ENCODE measurements at regions not wholly inside any gene's neighbourhood (a gene's known extent, or its start where the extent isn't known, plus 50 kb on each side); places are given as distances from the start of the nearest gene placed in this dataset.

DNA sequence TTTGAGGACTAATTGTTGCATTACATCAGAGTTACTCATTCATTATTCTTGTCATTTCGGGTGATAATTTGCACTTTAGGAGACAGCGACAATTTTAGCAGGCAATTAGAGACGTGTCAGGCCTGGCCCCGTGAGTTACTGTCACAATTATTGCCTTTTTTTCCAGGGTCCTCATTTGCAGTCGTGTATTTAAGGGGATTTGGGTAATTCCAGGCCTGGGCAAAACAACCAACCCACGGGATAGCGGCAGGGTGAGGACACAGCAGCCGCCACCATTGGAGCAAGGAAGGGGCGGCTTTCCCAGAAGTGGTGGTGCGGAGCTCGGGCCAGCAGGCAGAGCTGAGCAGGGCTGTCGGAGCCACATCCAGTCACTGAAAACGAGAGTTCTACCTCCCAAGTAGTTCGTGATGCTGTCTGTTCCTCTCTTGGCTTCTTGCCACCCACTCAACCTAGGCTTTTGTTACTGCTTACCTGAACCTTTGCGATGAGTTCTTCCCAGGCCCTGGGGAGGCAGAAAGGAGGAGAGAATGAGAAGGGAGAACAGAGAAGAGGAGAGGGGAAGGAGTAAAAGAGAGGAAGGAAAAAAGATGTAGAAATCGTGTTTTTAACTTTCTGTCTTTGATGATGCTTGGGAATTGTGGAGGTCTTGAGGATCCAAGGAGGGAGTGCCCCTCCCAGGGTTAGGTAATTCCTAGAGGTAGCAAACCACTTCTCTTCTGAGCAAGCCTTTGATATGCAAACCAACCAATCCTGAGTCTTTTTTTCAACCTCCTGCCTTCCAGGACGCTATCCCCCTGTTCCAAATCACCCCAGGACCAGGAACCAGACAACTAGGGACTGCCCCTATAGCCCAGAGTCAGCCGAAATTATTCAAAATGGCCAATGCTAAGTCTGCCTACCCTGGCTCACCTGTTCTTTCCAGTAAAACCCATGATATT lies 236.1 kb downstream of the MIAT start:
- DNase-seq (ENCODE audit: low read depth in 2 of 2) = no peak

DNA sequence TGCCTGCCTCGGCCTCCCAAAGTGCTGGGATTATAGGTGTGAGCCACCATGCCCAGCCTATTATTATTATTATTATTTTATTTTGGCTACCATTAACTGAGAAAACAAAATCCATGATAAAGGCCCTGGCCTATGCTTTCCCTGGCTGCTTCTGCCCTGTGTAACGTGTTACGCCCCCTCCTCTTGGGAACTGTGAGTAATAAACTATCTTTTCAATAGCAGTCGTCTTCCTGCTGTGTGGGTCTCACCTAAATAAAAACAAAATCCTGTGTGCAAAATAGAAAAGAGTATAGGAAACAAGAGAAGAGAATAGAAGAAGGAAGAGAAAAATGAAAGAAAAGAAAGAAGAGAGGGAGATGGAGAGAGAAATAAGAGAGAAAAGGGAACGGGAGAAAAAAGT lies 237.0 kb downstream of the MIAT start:
- no peak for DNase-seq (ENCODE audit: low read depth in 2 of 2)

DNA sequence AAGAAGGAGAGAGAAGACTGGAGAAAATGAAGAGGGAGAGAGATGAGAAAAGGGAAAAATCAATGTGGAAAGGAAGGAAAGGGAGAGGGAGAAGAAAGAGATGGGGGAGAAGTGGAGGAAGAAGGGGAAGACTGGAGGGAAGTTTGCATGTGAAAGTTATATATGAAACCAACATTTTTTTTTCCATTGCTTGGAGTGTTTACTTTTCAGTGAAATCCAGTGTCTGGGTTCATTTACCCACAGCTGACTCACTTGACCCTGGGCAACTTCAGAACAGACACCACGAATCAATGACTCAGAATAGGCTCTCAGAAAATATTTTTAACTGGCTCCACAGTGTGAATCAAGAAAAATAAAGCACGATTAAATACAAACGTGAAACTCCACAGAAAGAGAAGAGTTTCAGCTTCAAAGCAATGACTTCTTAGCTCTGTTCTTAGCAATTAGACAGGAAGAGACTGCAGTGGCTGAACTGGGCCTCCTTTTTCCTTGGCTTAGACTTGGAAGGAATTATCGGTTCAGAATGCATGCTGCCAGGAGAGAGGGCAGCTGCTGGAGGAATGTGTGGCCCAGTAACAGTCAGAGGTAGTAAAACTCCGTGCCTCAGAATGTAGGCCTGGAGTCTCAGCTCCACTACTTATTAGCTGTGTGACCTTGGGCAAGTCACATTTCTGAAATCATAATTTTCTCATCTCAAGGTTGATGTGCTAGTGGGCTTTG lies 237.5 kb downstream of the MIAT start:
- DNase-seq (ENCODE audit: low read depth in 2 of 2) = no peak

DNA sequence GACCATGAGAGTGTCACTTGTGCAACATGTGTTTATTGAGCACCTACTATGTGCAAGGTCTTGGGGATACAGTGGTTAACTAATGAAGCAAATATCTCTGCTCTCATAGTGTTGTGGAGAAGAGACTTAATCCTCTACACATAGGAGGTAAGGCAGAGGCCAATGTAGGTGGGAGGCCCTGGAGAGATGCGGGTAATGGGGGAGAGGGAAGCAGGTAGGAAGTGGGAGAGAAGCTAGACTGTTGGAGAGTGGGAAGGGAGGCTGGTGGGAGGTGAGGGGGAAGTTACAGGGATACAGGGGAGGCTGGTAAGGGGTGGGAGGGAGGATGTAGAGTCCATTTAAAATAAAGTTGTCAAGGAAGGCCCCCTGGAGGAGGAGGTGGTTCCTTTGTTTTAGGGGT lies 240.0 kb downstream of the MIAT start:
- DNase-seq (ENCODE audit: low read depth in 2 of 2) = no peak

DNA sequence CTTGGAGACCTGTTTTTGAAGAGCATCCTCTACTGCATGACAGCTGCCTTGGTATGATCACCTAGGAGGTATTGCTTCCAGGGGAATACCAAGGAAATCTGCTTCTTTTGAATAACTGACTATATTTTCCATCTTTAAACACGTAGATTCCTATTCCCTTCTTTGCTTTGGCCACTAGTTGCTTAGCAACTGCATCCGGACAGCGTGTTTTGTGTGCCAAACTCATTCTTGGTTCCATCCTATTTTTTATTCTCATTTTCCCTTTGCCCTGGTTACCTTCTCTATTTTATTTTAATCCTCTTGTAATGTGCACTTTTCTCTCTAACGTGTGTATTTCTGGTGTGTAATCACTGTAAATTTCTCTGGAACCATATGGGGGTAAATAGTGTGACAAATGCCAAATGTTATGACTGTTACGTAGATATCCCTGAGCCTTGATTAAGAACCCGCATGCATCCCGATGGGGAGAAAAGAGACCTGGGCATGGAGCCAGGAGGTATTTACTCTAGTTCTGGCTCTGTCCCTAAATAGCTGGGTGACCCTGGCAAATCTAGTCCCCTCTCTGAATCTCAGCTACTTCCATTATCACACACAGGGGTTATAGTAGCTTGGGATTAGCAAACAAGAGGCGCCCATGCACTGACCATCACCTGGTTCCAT lies 241.7 kb downstream of the MIAT start:
- DNase-seq (ENCODE audit: low read depth in 2 of 2) = no peak

DNA sequence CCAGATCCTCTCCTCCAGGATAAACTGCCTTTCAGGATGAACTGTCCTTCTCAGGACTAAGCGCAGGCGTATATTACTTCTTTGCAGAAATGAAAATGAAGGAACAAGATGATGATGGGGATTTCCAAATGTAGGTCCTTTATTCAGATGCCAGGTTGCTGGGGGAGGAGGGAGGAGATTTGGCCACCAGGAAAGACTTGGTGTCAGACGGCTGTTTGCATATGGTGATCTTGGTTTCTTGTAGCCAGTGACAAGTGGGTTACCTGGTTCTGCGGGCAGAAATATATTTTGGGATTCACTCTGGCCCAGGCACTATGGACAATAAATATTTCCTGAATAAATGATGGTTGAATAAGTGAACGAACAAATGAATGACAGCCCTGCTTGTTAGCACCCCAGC lies 243.4 kb downstream of the MIAT start:
- DNase-seq (ENCODE audit: low read depth in 2 of 2) = no peak

DNA sequence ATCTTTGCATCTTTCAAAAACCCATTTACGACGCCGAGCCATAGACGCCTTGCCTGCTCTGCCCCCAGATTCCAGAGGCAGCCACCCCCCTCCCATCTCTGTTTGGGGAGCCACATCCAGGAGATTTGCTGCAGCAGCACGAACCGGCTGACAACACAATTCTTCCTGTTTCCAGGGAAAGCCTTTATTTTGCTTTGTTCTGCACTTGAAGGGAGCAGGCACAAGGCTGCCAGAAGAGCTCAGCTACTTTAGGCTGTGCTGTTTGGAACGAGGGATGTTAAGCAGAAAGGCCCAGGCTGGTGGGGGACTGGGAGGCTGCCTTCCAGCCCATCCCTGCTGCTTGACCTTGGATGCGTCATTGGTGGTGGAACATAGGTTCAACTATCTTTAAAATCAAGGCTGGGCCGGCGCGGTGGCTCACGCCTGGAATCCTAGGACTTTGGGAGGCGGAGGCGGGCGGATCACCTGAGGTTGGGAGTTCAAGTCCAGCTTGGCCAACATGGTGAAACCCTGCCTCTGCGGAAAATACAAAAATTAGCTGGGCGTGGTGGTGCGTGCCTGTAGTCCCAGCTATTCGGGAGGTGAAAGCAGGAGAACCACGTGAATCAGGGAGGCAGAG lies 243.9 kb downstream of the MIAT start:
- DNase-seq (ENCODE audit: low read depth in 2 of 2) = no peak

DNA sequence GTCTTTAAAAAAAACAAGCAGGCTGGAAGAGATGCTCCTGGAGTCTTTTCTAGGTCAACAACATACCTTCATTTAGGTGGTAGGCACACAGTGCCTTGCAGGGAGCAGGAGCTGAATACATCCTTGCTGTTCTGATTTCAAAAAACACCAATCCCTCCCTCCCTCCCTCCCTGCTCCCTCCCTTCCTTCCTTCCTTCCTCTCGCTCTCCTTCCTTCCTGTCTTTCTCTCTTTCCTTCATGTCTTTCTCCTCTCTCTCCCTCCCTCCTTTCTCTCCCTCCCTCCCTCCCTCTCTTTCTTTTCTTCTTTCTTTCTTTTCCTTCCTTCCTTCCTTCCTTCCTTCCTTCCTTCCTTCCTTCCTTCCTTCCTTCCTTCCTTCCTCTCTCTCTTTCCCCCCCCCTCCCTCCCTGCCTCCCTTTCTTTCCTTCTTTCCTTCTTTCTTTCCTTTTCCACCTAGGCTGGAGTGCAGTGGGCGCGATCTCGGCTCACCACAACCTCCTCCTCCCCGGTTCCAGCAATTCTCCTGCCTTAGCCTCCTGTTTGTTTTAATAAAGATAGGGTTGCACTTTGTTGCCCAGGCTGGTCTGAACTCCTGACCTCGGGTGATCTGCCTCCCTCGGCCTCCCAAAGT lies 245.1 kb downstream of the MIAT start:
- DNase-seq (ENCODE audit: low read depth in 2 of 2) = no peak

DNA sequence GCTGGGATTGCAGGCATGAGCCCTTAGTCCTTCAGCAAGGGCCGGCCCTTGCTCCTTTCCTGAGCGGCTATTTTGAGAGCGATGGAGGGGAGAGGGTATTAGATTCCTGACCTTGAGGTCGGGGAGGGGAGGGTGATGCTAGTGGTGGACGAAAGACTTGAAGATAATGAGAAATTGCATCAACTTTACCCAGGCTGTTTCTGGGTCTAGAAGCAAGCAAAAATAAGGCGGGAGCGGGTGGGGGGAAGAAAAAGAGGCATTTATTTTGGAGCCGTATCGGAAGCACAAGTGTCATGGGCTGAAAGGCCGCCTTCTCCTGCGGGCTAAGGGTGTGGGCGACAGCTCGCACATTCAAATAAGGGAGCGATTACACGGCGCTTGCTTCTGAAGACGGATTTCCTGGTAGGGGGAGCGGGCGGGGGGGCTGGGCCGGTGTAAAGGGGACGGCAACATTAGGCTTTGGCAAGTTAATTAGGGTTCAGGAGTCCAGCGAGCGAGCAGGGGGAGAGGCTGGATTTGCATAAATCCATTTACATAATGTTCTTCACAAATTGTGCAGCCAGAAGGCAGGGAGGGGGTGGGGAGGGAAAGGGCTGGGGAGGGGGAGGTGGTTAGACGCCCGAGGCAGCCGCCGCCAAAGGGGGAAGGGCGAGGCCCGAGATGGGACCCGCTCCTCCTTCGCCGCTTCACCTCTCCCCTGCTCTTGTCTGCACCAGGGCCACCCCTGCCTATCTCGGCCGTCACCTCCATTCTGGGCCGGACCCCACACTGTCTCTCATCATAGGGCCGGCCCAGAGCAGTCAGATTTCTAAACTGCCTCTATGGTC lies 245.9 kb downstream of the MIAT start:
- DNase-seq (ENCODE audit: low read depth in 2 of 2) = no peak

DNA sequence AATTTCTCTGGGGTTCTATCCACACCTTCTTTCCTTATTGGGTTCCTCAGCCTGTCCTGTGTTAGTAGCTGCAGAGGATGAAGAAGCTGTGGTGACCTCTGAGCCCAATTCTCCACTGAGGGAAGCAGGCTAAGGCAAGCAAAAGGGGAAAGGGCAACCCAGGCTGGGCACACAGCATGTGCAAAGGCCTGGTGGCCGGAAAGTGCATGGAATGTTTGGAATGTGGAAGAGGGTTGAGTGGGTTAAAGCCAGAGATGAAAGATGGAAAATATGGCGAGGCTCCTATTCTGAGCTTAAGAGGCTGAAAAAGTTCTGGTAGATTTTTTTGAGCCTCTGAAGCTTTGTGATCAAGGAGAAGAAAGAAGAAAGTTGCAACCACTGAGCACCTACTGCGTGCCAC lies 247.1 kb downstream of the MIAT start:
- DNase-seq (ENCODE audit: low read depth in 2 of 2) = no peak

DNA sequence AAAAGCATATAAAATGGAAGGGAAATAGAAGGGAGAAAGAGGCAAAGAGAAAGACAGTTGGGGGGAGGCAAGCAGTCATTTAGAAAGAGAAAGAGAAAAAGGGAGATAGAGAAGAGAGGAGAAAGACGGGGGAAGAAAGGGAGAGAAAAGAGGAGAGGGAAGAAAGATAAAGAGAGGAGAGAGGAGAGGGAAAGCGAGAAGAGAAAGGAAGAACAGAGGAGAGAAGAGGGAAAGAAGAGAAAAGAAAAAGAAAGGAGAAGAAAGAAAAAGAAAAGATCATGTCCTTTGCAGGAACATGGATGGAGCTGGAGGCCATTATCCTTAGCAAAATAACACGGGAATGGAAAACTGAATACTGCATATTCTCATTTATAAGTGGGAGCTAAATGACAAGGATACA lies 247.7 kb downstream of the MIAT start:
- DNase-seq (ENCODE audit: low read depth in 2 of 2) = no peak

DNA sequence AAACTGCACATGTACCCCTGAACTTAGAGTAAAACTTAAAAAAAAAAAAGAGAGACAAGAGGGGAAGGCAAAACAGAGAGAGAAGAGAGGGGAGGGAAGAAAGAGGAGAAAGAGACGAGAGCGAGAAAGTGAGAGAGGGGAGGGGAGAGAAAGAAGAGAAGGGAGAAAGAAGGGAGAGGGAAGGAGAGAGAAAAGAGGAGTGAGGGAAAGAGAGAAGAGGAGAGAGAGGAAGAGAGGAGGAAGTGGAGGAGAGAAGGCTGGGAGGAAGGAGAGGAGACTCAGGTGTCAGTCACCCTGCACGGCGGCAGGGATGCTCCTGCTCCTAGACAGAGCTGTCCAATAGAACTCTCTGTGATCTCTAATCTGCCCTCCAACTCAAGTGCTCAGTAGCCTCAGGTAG lies 248.3 kb downstream of the MIAT start:
- no peak for DNase-seq (ENCODE audit: low read depth in 2 of 2)

DNA sequence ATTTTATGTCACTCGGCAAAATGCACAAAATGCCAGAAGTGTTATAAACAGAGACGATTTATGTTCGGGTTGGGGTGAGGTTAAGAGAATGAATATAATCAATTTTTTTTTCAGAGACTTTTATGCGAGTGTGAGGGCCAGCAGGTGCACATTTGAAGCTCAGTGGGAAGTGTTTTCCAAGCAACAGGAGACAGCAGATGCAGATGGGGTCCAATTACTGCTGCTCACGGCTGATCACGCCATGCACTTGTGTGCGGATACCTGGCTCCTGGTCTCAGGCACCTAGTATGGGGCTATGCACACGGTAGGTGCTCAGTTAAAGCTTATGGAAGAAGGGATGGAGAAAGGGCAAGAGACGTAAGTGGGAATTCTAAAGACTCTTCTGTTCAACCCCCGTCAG lies 249.1 kb downstream of the MIAT start:
- DNase-seq (ENCODE audit: low read depth in 2 of 2) = no peak

DNA sequence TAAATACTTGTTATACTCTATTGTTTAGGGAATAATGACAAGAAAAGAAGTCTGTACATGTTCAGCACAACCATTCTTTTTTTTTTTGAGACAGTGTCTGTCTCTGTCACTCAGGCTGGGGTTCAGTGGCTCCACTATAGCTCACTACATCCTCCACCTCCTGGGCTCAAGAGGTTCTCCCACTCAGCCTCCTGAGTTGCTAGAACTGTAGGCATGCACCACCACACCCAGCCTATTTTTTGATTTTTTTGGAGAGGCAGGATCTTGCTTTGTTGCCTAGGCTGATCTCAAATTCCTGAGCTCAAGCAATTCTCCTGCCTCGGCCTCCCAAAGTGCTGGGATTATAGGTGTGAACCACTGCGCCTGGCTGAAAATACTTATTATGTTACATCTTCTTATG lies 250.0 kb downstream of the MIAT start:
- no peak for DNase-seq (ENCODE audit: low read depth in 2 of 2)

DNA sequence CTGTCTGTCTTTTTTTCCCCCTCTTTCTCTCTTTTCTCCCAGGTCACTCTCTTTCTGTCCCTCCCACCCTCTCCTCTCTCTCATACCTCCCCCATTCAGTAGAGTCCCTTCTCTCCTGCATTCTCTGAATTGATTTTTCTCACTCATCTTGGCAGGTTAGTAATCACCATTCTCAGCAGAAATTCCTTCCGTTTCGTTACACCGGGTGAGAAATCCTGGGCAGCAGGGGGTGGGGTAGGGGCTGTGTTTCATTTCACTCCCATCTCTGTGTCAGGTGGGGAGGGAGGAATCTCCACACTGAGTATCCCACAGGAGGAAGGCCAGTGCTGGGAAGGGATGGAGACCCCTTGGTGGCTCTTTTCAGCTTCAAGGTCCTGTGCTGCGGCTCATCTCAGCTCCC lies 253.5 kb downstream of the MIAT start:
- no peak for DNase-seq (ENCODE audit: low read depth in 2 of 2)

DNA sequence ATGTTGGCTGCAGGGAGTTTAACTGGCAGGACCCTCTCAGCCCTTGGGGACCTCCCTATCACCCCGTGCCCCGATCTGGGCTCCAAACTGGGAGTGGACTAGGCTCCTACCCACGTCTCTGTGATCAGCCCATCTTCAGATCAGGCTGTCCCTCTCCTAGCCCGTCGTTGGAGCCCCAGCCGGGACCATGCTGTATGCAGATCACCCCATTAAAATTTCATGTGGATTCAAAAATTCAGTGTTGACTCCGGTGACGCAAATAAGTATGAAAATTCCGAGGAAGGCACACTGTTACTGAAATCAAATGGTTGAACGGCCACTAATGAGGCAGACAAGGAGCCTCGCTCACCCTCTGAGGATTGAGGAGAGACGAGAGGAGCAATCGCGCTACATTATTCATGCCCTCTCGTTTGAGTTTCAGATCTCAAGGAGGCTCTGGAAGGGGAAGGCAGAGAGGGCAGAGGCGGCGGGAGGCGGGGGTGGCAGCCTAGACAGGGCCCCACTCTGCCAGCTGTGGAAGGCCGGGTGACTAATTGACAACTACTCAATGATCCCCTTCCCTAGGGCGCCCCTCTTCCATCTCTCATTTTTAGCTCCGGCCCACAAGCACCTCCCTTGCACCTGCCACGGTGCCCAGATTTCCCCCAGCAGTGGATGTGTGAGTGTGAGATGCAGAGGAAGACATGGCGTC lies 255.4 kb downstream of the MIAT start:
- DNase-seq (ENCODE audit: low read depth in 2 of 2) = no peak

DNA sequence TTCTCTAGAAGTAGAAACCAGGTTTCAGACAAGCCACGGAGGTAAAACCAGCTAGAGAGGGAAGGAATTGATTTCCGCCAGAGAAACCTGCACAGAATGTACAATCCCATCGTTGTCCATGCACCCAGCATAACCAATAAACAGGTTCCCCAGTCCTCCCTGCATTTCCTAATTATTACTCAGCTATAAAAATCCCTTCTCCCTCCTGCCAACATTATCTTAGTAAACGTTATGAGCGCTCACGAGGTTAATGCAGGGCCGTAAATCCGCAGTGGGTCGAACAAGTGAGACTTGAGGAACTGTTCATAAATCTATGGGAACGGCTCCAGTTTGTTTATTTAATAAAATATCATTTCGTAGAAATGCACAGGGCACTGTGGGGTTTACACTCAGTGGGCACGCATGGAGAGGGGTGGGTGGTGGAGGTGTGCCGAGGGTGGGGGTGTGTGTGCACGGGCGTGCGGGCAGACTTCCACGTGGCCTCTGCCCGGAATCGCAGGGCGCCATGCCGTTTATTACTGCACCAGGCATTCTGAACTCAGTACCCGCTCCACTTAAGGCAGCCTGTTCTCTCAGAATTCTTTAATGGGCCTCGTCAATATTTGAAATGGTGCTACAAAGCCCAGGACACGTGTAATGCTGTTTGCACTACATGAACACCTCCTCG lies 257.3 kb downstream of the MIAT start:
- no peak for DNase-seq (ENCODE audit: low read depth in 2 of 2)

DNA sequence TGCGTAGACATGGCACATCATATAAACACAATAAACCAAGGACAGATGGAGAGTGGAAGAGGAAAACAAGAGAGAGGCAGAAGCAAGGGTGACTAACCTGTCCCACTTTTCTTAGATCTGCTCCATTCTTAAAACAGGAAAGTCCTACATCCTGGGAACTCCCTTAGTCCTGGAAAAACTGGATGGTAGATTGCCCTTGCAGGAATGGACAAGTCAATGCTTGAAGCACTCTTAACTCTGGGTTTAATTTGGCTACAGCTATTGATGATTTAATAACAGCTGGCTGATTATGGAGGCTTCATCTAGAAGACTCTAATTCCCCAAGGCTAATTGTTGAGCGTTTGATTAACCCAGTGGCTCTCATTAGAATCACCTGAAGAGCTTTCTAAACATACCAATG lies 258.8 kb downstream of the MIAT start:
- DNase-seq (ENCODE audit: low read depth in 2 of 2) = no peak

DNA sequence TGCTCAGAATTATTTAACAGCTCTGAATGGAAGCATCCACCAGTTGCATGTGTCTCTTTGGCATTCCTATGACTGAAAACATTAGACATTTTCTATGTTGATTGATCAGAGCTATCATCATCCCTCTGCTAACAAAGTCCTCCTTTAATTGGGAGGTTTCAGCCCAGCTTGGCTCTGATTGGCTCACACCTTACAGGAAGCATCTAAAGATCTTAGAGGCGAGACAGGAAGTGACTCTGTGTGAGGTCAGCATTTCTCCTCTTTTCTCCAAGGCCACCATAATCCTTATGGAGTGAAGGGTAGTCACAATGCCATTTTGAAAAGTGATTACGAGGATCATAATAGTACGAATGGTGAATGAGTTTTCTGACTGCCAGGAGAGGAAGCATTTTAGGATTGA lies 260.8 kb downstream of the MIAT start:
- DNase-seq (ENCODE audit: low read depth in 2 of 2) = no peak

DNA sequence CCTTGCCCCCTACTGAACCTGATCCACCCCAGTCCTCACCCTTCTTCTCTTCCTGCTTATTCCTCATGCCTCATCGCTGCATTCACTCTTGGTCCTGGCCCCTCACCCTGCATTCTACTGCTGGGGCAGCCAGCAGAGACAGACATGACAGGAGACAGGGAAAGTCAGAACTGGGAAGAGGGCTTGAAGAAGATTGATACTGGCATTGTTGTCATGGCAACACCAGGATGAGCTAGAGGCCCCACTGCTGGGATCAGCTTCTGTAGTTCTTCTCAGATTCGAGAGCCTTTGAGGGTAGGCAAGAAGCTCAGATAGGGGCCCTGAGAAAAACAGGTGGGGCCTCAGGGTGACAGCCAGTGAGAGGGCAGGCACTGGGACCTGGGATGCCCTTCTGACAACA lies 264.3 kb downstream of the MIAT start:
- DNase-seq (ENCODE audit: low read depth in 2 of 2) = no peak
